Activated T-helper 1 cell treated with anti-CD3 and anti-CD28 coated beads, Interleukin-12 subunit alpha, Interleukin-12 subunit beta, Interleukin-2, Interleukin-4 antibody, amounts not matched to agents 30 ng/mL and 10 ng/mL and 1 ng/mL, durations not matched to agents 14 hours and 24 hours and 36 hours (primary cell): ENCODE measurements at regions not wholly inside any gene's neighbourhood (a gene's known extent, or its start where the extent isn't known, plus 50 kb on each side); places are given as distances from the start of the nearest gene placed in this dataset.

ENCODE experiments used
- DNase-seq: peaks from one replicate; pipeline ENCODE4 v3.0.0; 2021; ENCODE audit warnings: low spot score
- H3K27ac Mint-ChIP-seq: one replicate; pipeline ENCODE4 v1.8.0; 2021; ENCODE audit warnings: mild to moderate bottlenecking, mixed read lengths
- H3K27me3 Mint-ChIP-seq: one replicate; pipeline ENCODE4 v1.8.0; 2022; ENCODE audit warnings: mild to moderate bottlenecking, moderate library complexity, mixed read lengths; ENCODE audit not compliant: insufficient read depth
- H3K36me3 Mint-ChIP-seq: one replicate; pipeline ENCODE4 v1.8.0; 2021; ENCODE audit warnings: low read depth, mixed read lengths
- H3K4me1 Mint-ChIP-seq: one replicate; pipeline ENCODE4 v1.8.0; 2021; ENCODE audit warnings: low read depth, mixed read lengths
- H3K4me3 Mint-ChIP-seq: one replicate; pipeline ENCODE4 v1.8.0; 2021; ENCODE audit warnings: mild to moderate bottlenecking, moderate library complexity, mixed read lengths
- H3K9me3 Mint-ChIP-seq: one replicate; pipeline ENCODE4 v1.8.0; 2021; ENCODE audit warnings: mixed read lengths
- intact Hi-C: fragments of 100-400 bp; cut with micrococcal nuclease; formaldehyde crosslinking; loops from one replicate; pipeline ENCODE4 v1.15.1; 2024

- no peak overlapping the region for H3K4me3 Mint-ChIP-seq
- intact Hi-C loops, result no loop called here
- H3K27me3 Mint-ChIP-seq, result no peaks in the 10 kb centered on the region
- H3K27ac Mint-ChIP-seq, result no peak overlapping the region
- H3K9me3 Mint-ChIP-seq, result no peaks in the 10 kb centered on the region
- no peak for DNase-seq
- H3K4me1 Mint-ChIP-seq, result no peaks in the 10 kb centered on the region
- no peaks in the 10 kb centered on the region for H3K36me3 Mint-ChIP-seq
Observed at GRCh38 chr9:86703346-86703745, 244.0 kb downstream of the GAS1 start.

GRCh38 chr9:86700629-86701028 is 246.7 kb downstream of the GAS1 start:
- intact Hi-C loops, result no loop called here
- no peaks in the 10 kb centered on the region for H3K9me3 Mint-ChIP-seq
- no peak for DNase-seq
- H3K36me3 Mint-ChIP-seq, result no peaks in the 10 kb centered on the region
- no peaks in the 10 kb centered on the region for H3K4me1 Mint-ChIP-seq
- no peak overlapping the region for H3K27ac Mint-ChIP-seq
- no peak overlapping the region for H3K4me3 Mint-ChIP-seq
- no peaks in the 10 kb centered on the region for H3K27me3 Mint-ChIP-seq

GRCh38 chr9:86697999-86698398 is 249.3 kb downstream of the GAS1 start:
- peaks cover 2% of the 10 kb centered on the region for H3K27me3 Mint-ChIP-seq

GRCh38 chr9:86697213-86697612 is 250.1 kb downstream of the GAS1 start:
- Mint-ChIP-seq H3K27ac (no peak overlapping the region), H3K36me3 (no peaks in the 10 kb centered on the region), H3K4me1 (no peaks in the 10 kb centered on the region), H3K4me3 (no peak overlapping the region), H3K9me3 (no peaks in the 10 kb centered on the region), H3K27me3 (peaks cover 4% of the 10 kb centered on the region)
- DNase-seq, result no peak
- intact Hi-C loops, result no loop called here

More at GRCh38 chr9:86697999-86698398, 249.3 kb downstream of the GAS1 start:
- intact Hi-C loops, result no loop called here
- no peak overlapping the region for H3K4me3 Mint-ChIP-seq
- H3K9me3 Mint-ChIP-seq, result no peaks in the 10 kb centered on the region
- DNase-seq, result no peak
- H3K27ac Mint-ChIP-seq, result no peak overlapping the region
- H3K4me1 Mint-ChIP-seq, result no peaks in the 10 kb centered on the region
- no peaks in the 10 kb centered on the region for H3K36me3 Mint-ChIP-seq

GRCh38 chr9:86695910-86696424 is 251.3 kb downstream of the GAS1 start:
- Mint-ChIP-seq H3K36me3 (no peaks in the 10 kb centered on the region), H3K4me1 (no peaks in the 10 kb centered on the region), H3K27me3 (peaks cover 4% of the 10 kb centered on the region), H3K4me3 (no peak overlapping the region), H3K9me3 (no peaks in the 10 kb centered on the region), H3K27ac (no peak overlapping the region)
- DNase-seq, result no peak
- intact Hi-C loops, result no loop called here

GRCh38 chr9:86690034-86690433 is 257.3 kb downstream of the GAS1 start:
- Mint-ChIP-seq H3K4me3 (no peak overlapping the region), H3K9me3 (no peaks in the 10 kb centered on the region), H3K4me1 (no peaks in the 10 kb centered on the region), H3K27ac (no peak overlapping the region), H3K36me3 (no peaks in the 10 kb centered on the region), H3K27me3 (peaks cover 4% of the 10 kb centered on the region)
- no peak for DNase-seq
- intact Hi-C loops, result no loop called here

- H3K27me3 Mint-ChIP-seq, result peaks cover 2% of the 10 kb centered on the region
- no peak overlapping the region for H3K27ac Mint-ChIP-seq
- no peak overlapping the region for H3K4me3 Mint-ChIP-seq
- DNase-seq, result no peak
- H3K9me3 Mint-ChIP-seq, result no peaks in the 10 kb centered on the region
- no peaks in the 10 kb centered on the region for H3K4me1 Mint-ChIP-seq
- intact Hi-C loops, result no loop called here
- H3K36me3 Mint-ChIP-seq, result no peaks in the 10 kb centered on the region
Observed at GRCh38 chr9:86687788-86688187, 259.5 kb downstream of the GAS1 start.

- DNase-seq, result no peak
- intact Hi-C loops, result no loop called here
- H3K4me3 Mint-ChIP-seq, result no peak overlapping the region
- H3K9me3 Mint-ChIP-seq, result no peaks in the 10 kb centered on the region
- H3K36me3 Mint-ChIP-seq, result no peaks in the 10 kb centered on the region
- no peaks in the 10 kb centered on the region for H3K4me1 Mint-ChIP-seq
- H3K27ac Mint-ChIP-seq, result no peak overlapping the region
- H3K27me3 Mint-ChIP-seq, result no peaks in the 10 kb centered on the region
Observed at GRCh38 chr9:86685556-86685955, 261.8 kb downstream of the GAS1 start.

GRCh38 chr9:86684148-86684547 is 263.2 kb downstream of the GAS1 start:
- H3K36me3 Mint-ChIP-seq, result no peaks in the 10 kb centered on the region
- no peaks in the 10 kb centered on the region for H3K27me3 Mint-ChIP-seq
- H3K9me3 Mint-ChIP-seq, result no peaks in the 10 kb centered on the region
- H3K4me1 Mint-ChIP-seq, result no peaks in the 10 kb centered on the region
- intact Hi-C loops, result no loop called here
- no peak overlapping the region for H3K27ac Mint-ChIP-seq
- no peak for DNase-seq
- H3K4me3 Mint-ChIP-seq, result no peak overlapping the region

GRCh38 chr9:86682240-86682639 is 265.1 kb downstream of the GAS1 start:
- Mint-ChIP-seq H3K4me1 (no peaks in the 10 kb centered on the region), H3K9me3 (no peaks in the 10 kb centered on the region), H3K36me3 (no peaks in the 10 kb centered on the region), H3K27ac (no peak overlapping the region), H3K27me3 (no peaks in the 10 kb centered on the region), H3K4me3 (peak overlapping the region; percentile 5)
- intact Hi-C loops, result no loop called here
- no peak for DNase-seq

- H3K27me3 Mint-ChIP-seq, result no peaks in the 10 kb centered on the region
- no peak overlapping the region for H3K4me3 Mint-ChIP-seq
- no peaks in the 10 kb centered on the region for H3K9me3 Mint-ChIP-seq
- no peaks in the 10 kb centered on the region for H3K36me3 Mint-ChIP-seq
- no peak overlapping the region for H3K27ac Mint-ChIP-seq
- intact Hi-C loops, result no loop called here
- no peaks in the 10 kb centered on the region for H3K4me1 Mint-ChIP-seq
- no peak for DNase-seq
Observed at GRCh38 chr9:86679909-86680308, 267.4 kb downstream of the GAS1 start.

GRCh38 chr9:86676396-86676795 is 270.9 kb downstream of the GAS1 start:
- Mint-ChIP-seq H3K27me3 (no peaks in the 10 kb centered on the region), H3K36me3 (no peaks in the 10 kb centered on the region), H3K4me1 (no peaks in the 10 kb centered on the region), H3K9me3 (no peaks in the 10 kb centered on the region), H3K27ac (no peak overlapping the region), H3K4me3 (no peak overlapping the region)
- intact Hi-C loops, result no loop called here
- DNase-seq, result no peak

GRCh38 chr9:86675805-86676204 is 271.5 kb downstream of the GAS1 start:
- intact Hi-C loops, result no loop called here
- no peak overlapping the region for H3K27ac Mint-ChIP-seq
- no peaks in the 10 kb centered on the region for H3K9me3 Mint-ChIP-seq
- DNase-seq, result no peak
- no peaks in the 10 kb centered on the region for H3K36me3 Mint-ChIP-seq
- no peak overlapping the region for H3K4me3 Mint-ChIP-seq
- no peaks in the 10 kb centered on the region for H3K27me3 Mint-ChIP-seq
- no peaks in the 10 kb centered on the region for H3K4me1 Mint-ChIP-seq

- Mint-ChIP-seq H3K36me3 (no peaks in the 10 kb centered on the region), H3K9me3 (no peaks in the 10 kb centered on the region), H3K4me3 (no peak overlapping the region), H3K27me3 (no peaks in the 10 kb centered on the region), H3K4me1 (no peaks in the 10 kb centered on the region), H3K27ac (no peak overlapping the region)
- intact Hi-C loops, result no loop called here
- no peak for DNase-seq
Observed at GRCh38 chr9:86674487-86674886, 272.8 kb downstream of the GAS1 start.
